ENCODE measurements at regions not wholly inside any gene's neighbourhood (a gene's known extent, or its start where the extent isn't known, plus 50 kb on each side); places are given as distances from the start of the nearest gene placed in this dataset.

- BruUV-seq (replicated peaks): no TSS peak
- Histone ChIP-seq H3K4me2 (ENCODE audit: low read length) (no peak overlapping the region), H3K27ac (ENCODE audit: low read depth, low read length) (no peak overlapping the region), H3K9ac (ENCODE audit: low read length) (no peak overlapping the region), H2AFZ (ENCODE audit: low read depth, low read length, poor library complexity, severe bottlenecking) (no peak overlapping the region), H3K36me3 (ENCODE audit: control insufficient read depth in 1 of 2, insufficient read depth in 2 of 2, low read length in 2 of 2) (no peaks in the 10 kb centered on the region), H3K4me1 (ENCODE audit: control insufficient read depth in 1 of 2, insufficient read depth in 2 of 2, low read length in 2 of 2) (no peaks in the 10 kb centered on the region), H3K9me2 (ENCODE audit: insufficient read depth) (no peaks in the 10 kb centered on the region), H3K9me3 (ENCODE audit: control insufficient read depth in 1 of 2, insufficient read depth in 1 of 2, low read depth in 1 of 2, low read length in 2 of 2) (no peaks in the 10 kb centered on the region), H4K20me1 (ENCODE audit: insufficient read depth) (no peaks in the 10 kb centered on the region), H3K4me3 (replicated peaks in 1 of 2; ENCODE audit: low read depth in 1 of 2, low read length in 2 of 2) (no peak overlapping the region), H3K79me2 (ENCODE audit: insufficient read depth, low read length) (no peaks in the 10 kb centered on the region), H3K27me3 (ENCODE audit: insufficient read depth, low read length) (peaks cover 14% of the 10 kb centered on the region)
- TF ChIP-seq TCF7L2 (IDR thresholded peaks at IDR 0.05; ENCODE audit: borderline replicate concordance, extremely low read depth, insufficient read depth, insufficient read length) (no peak), POLR2A (IDR thresholded peaks at IDR 0.05; ENCODE audit: borderline replicate concordance, extremely low read depth, insufficient read depth, insufficient read length) (no peak), SRF (IDR thresholded peaks at IDR 0.05; ENCODE audit: low read depth) (no peak), SP1 (IDR thresholded peaks at IDR 0.05; ENCODE audit: low read depth) (no peak), ZNF274 (IDR thresholded peaks at IDR 0.05; ENCODE audit: low read depth, low read length) (no peak), POLR2AphosphoS5 (IDR thresholded peaks at IDR 0.05; ENCODE audit: low read depth, low read length) (no peak), EZH2 (IDR thresholded peaks at IDR 0.05) (no peak), ATF3 (IDR thresholded peaks at IDR 0.05) (no peak), EGR1 (IDR thresholded peaks at IDR 0.05; ENCODE audit: low read depth) (no peak), FOSL1 (IDR thresholded peaks at IDR 0.05; ENCODE audit: low read depth) (no peak), ELF1 (IDR thresholded peaks at IDR 0.05; ENCODE audit: borderline replicate concordance, low read depth) (no peak), CBX3 (IDR thresholded peaks at IDR 0.05; ENCODE audit: low read depth) (no peak), JUND (IDR thresholded peaks at IDR 0.05) (no peak), YY1 (IDR thresholded peaks at IDR 0.05; ENCODE audit: extremely low read depth, insufficient replicate concordance, low read depth, low read length) (no peak), CTCF (IDR thresholded peaks at IDR 0.05 in 2 of 3, conservative IDR thresholded peaks at IDR 0.05 in 1 of 3; ENCODE audit: borderline replicate concordance in 1 of 3, insufficient read depth in 1 of 3, low read depth in 2 of 3, low read length in 2 of 3) (no peak), ZBTB33 (IDR thresholded peaks at IDR 0.05; ENCODE audit: extremely low read depth, insufficient replicate concordance, low read length) (no peak)
- ChIA-PET POLR2A (no interaction called here), RAD21 (ENCODE audit: low non-redundant PET in 1 of 2, low total read pairs in 2 of 2, uncharacterized antibody in 2 of 2, unreplicated experiment in 2 of 2) (no interaction called here), CTCF (no interaction called here)
- intact Hi-C loops (cut with micrococcal nuclease): no loop called here
- no peak for ATAC-seq
- no peak for DNase-seq (ENCODE audit: low read depth, low spot score)
Measured at GRCh38 chr3:168495932-168496331, 400.2 kb upstream of the GOLIM4 start.
